CD14-positive monocyte (primary cell): ENCODE measurements at regions not wholly inside any gene's neighbourhood (a gene's known extent, or its start where the extent isn't known, plus 50 kb on each side); places are given as distances from the start of the nearest gene placed in this dataset.

Experiments
- DNase-seq, 3 donors: peaks; one replicate each; pipeline ENCODE4 v3.0.0-alpha.2; 2011 to 2022
- H2AFZ ChIP-seq: 2 replicates; pipeline ENCODE4 v1.6.0; 2012; ENCODE audit warnings: mild to moderate bottlenecking, low read depth, low read length, inconsistent platforms; ENCODE audit not compliant: insufficient read depth, poor library complexity, severe bottlenecking
- H3K27ac ChIP-seq, 2 donors: 1 replicate in 1 of 2; 2 replicates in 1 of 2; pipeline ENCODE4 v1.5.1; 2012 to 2013; ENCODE audit warnings: low read length in 2 of 2, control low read depth in 1 of 2, inconsistent platforms in 1 of 2, low read depth in 1 of 2, mild to moderate bottlenecking in 1 of 2
- H3K27me3 ChIP-seq, 2 donors: one replicate each; pipeline versions ENCODE4 v1.6.0 to v1.6.1; 2011 to 2013; ENCODE audit warnings: low read length in 2 of 2; ENCODE audit not compliant: control insufficient read depth in 2 of 2, insufficient read depth in 2 of 2
- H3K36me3 ChIP-seq, 2 donors: replicated peaks in 1 of 2; 1 replicate in 1 of 2; 2 replicates in 1 of 2; pipeline versions ENCODE4 v1.5.1 to v1.6.1; 2012 to 2013; ENCODE audit warnings: low read length in 2 of 2, control low read depth in 1 of 2, inconsistent platforms in 1 of 2, mild to moderate bottlenecking in 1 of 2; ENCODE audit not compliant: insufficient read depth in 2 of 2, control insufficient read depth in 1 of 2
- H3K4me1 ChIP-seq, 2 donors: 1 replicate in 1 of 2; 2 replicates in 1 of 2; pipeline versions ENCODE4 v1.5.1 to v1.6.1; 2012 to 2013; ENCODE audit warnings: low read length in 2 of 2, control low read depth in 1 of 2, inconsistent platforms in 1 of 2, mild to moderate bottlenecking in 1 of 2, moderate library complexity in 1 of 2; ENCODE audit not compliant: insufficient read depth in 2 of 2, control insufficient read depth in 1 of 2
- H3K4me2 ChIP-seq: replicated peaks from 2 replicates; pipeline ENCODE3; 2012; ENCODE audit warnings: low read length, moderate library complexity, mild to moderate bottlenecking; ENCODE audit not compliant: poor library complexity, severe bottlenecking; ENCODE audit errors: extremely low read depth
- H3K4me3 ChIP-seq, 3 experiments: fragments of 200-600 bp in 1 of 3; sonication (generic) in 1 of 3; replicated peaks in 1 of 3; 1 replicate in 2 of 3; 2 replicates in 1 of 3; pipeline ENCODE4 v1.5.1; 2011 to 2013; ENCODE audit warnings: low read length in 3 of 3, mild to moderate bottlenecking in 3 of 3, control low read depth in 2 of 3, low read depth in 2 of 3, inconsistent platforms in 1 of 3, moderate library complexity in 1 of 3
- H3K79me2 ChIP-seq: 2 replicates; pipeline ENCODE4 v1.6.0; 2012; ENCODE audit warnings: mild to moderate bottlenecking, control low read depth, inconsistent platforms, low read length, moderate library complexity; ENCODE audit not compliant: insufficient read depth
- H3K9ac ChIP-seq: 2 replicates; pipeline ENCODE4 v1.6.0; 2017; ENCODE audit warnings: low read length, mild to moderate bottlenecking; ENCODE audit not compliant: insufficient read depth, poor library complexity, severe bottlenecking
- H3K9me3 ChIP-seq, 2 donors: replicated peaks in 1 of 2; 1 replicate in 1 of 2; 2 replicates in 1 of 2; pipeline versions ENCODE4 v1.5.1 to v1.6.1; 2012 to 2013; ENCODE audit warnings: low read length in 2 of 2, control low read depth in 1 of 2; ENCODE audit not compliant: control insufficient read depth in 1 of 2, insufficient read depth in 1 of 2
- H4K20me1 ChIP-seq: 2 replicates; pipeline ENCODE4 v1.6.0; 2012; ENCODE audit warnings: mild to moderate bottlenecking, low read length, control low read depth, moderate library complexity; ENCODE audit not compliant: insufficient read depth
- H3K27ac Mint-ChIP-seq, 7 donors: one replicate each; pipeline ENCODE4 v1.8.0; 2020; ENCODE audit warnings: mild to moderate bottlenecking in 7 of 7, mixed read lengths in 7 of 7, moderate library complexity in 6 of 7, inconsistent platforms in 2 of 7
- H3K27me3 Mint-ChIP-seq, 3 donors: one replicate each; pipeline ENCODE4 v1.8.0; 2021 to 2022; ENCODE audit warnings: low read depth in 3 of 3, mild to moderate bottlenecking in 3 of 3, mixed read lengths in 3 of 3, moderate library complexity in 3 of 3, inconsistent platforms in 1 of 3
- H3K36me3 Mint-ChIP-seq, 2 donors: one replicate each; pipeline ENCODE4 v1.8.0; 2020; ENCODE audit warnings: mixed read lengths in 2 of 2, inconsistent platforms in 1 of 2, mild to moderate bottlenecking in 1 of 2
- H3K4me1 Mint-ChIP-seq: one replicate; pipeline ENCODE4 v1.8.0; 2020; ENCODE audit warnings: mild to moderate bottlenecking, mixed read lengths
- H3K4me3 Mint-ChIP-seq, 2 donors: one replicate each; pipeline ENCODE4 v1.8.0; 2020; ENCODE audit warnings: mild to moderate bottlenecking in 2 of 2, mixed read lengths in 2 of 2, moderate library complexity in 1 of 2
- H3K9me3 Mint-ChIP-seq, 7 donors: one replicate each; pipeline ENCODE4 v1.8.0; 2020 to 2022; ENCODE audit warnings: mixed read lengths in 7 of 7, mild to moderate bottlenecking in 6 of 7, moderate library complexity in 6 of 7, inconsistent platforms in 2 of 7
- CTCF ChIP-seq: fragments of 200-600 bp; IDR thresholded peaks from one replicate; pipeline ENCODE4 v1.8.0; 2022; ENCODE audit warnings: antibody characterized with exemption, mild to moderate bottlenecking
- WGBS: methylation state at CpG from one replicate; pipeline ENCODE4 v1.1.5; 2013; ENCODE audit warnings: missing lambda C conversion rate; ENCODE audit not compliant: insufficient coverage; 5-methylcytosine and 5-hydroxymethylcytosine counted together
- intact Hi-C, 2 donors: fragments of 100-400 bp; cut with micrococcal nuclease; formaldehyde crosslinking; loops; one replicate each; pipeline versions ENCODE4 v1.15.0 to v1.15.1; 2023

GRCh38 chr2:106278112-106278876 lies 84.2 kb upstream of the UXS1 start:
- TF ChIP-seq CTCF = no peak
- no peaks in the 10 kb centered on the region for H4K20me1 ChIP-seq
- Mint-ChIP-seq H3K27ac (no peak overlapping the region), H3K9me3 (peaks cover 0 to 4% (median 2%) of the 10 kb centered on the region in 7 donors), H3K27me3 (peaks cover 0 to 6% (median 5%) of the 10 kb centered on the region in 3 donors), H3K4me3 (no peak overlapping the region), H3K36me3 (no peaks in the 10 kb centered on the region), H3K4me1 (no peaks in the 10 kb centered on the region)
- H3K79me2 ChIP-seq = no peaks in the 10 kb centered on the region
- H3K4me3 ChIP-seq = no peak overlapping the region
- no peaks in the 10 kb centered on the region for H3K9me3 ChIP-seq
- H3K27me3 ChIP-seq = no peaks in the 10 kb centered on the region
- no peaks in the 10 kb centered on the region for H3K4me1 ChIP-seq
- DNase-seq = no peak
- intact Hi-C loops = no loop called here
- no peak overlapping the region for H2AFZ ChIP-seq
- H3K36me3 ChIP-seq = no peaks in the 10 kb centered on the region
- H3K4me2 ChIP-seq = no peak overlapping the region
- WGBS = 90% methylated on average over 2 of the region's 6 CpGs
- H3K9ac ChIP-seq = no peak overlapping the region
- no peak overlapping the region for H3K27ac ChIP-seq

- Histone ChIP-seq H2AFZ (no peak overlapping the region), H3K9me3 (no peaks in the 10 kb centered on the region), H3K27ac (no peak overlapping the region), H4K20me1 (no peaks in the 10 kb centered on the region), H3K9ac (no peak overlapping the region), H3K36me3 (no peaks in the 10 kb centered on the region), H3K4me2 (no peak overlapping the region), H3K4me1 (peaks cover 0 to 2% of the 10 kb centered on the region in 2 donors), H3K27me3 (no peaks in the 10 kb centered on the region), H3K4me3 (no peak overlapping the region), H3K79me2 (no peaks in the 10 kb centered on the region)
- no peak overlapping the region for H3K27ac Mint-ChIP-seq
- peaks cover 1% of the 10 kb centered on the region for H3K4me1 Mint-ChIP-seq
- H3K9me3 Mint-ChIP-seq = peaks cover 0 to 8% (median 5%) of the 10 kb centered on the region in 7 donors
- TF ChIP-seq CTCF = no peak
- peaks cover 0 to 6% (median 5%) of the 10 kb centered on the region in 3 donors for H3K27me3 Mint-ChIP-seq
- DNase-seq = no peak
- no peak overlapping the region for H3K4me3 Mint-ChIP-seq
- H3K36me3 Mint-ChIP-seq = no peaks in the 10 kb centered on the region
- intact Hi-C loops = no loop called here
- WGBS = 100% methylated on average over 2 of the region's 4 CpGs
Measured at GRCh38 chr2:106277426-106277825, 83.3 kb upstream of the UXS1 start.
